DMS53 (cell line): ENCODE measurements at regions not wholly inside any gene's neighbourhood (a gene's known extent, or its start where the extent isn't known, plus 50 kb on each side); places are given as distances from the start of the nearest gene placed in this dataset.
"Not testable (repeated sequence)": the region's sequence is repeated elsewhere in the genome, so short reads cannot be mapped to it uniquely, and the experiment has no call there.

ENCODE experiments used
- DNase-seq: peaks from one replicate; lab custom pipeline; 2025; lab: John Stamatoyannopoulos, UW

GRCh38 chr20:55530763-55531162 lies 474.6 kb downstream of the CBLN4 start:
- no peak for DNase-seq

- DNase-seq, result no peak
Measured at GRCh38 chr20:55528482-55528881, 476.8 kb downstream of the CBLN4 start.

GRCh38 chr20:55522296-55522815 lies 483.0 kb downstream of the CBLN4 start:
- DNase-seq, result no peak

- DNase-seq, result not testable (repeated sequence)
Measured at GRCh38 chr20:55517584-55517983, 487.7 kb downstream of the CBLN4 start.

GRCh38 chr20:55515832-55516231 lies 489.5 kb downstream of the CBLN4 start:
- DNase-seq, result no peak

- no peak for DNase-seq
Measured at GRCh38 chr20:55514531-55514930, 490.8 kb downstream of the CBLN4 start.

- DNase-seq, result no peak
Measured at GRCh38 chr20:55513954-55514353, 491.4 kb downstream of the CBLN4 start.

GRCh38 chr20:55500130-55500529 lies 505.2 kb downstream of the CBLN4 start:
- DNase-seq, result no peak

GRCh38 chr20:55488593-55488992 lies 516.7 kb downstream of the CBLN4 start:
- DNase-seq, result no peak

- DNase-seq, result no peak
Measured at GRCh38 chr20:55478724-55479450, 526.4 kb downstream of the CBLN4 start.

- DNase-seq, result peak; percentile 26
Measured at GRCh38 chr20:55472704-55473103, 532.6 kb downstream of the CBLN4 start.

GRCh38 chr20:55471052-55472006 lies 534.0 kb downstream of the CBLN4 start:
- no peak for DNase-seq

- DNase-seq, result no peak
Measured at GRCh38 chr20:55469074-55469473, 536.2 kb downstream of the CBLN4 start.

GRCh38 chr20:55461519-55461918 lies 543.8 kb downstream of the CBLN4 start:
- DNase-seq, result no peak

- no peak for DNase-seq
Measured at GRCh38 chr20:55456316-55456940, 548.9 kb downstream of the CBLN4 start.

- DNase-seq, result no peak
Measured at GRCh38 chr20:55449091-55449490, 556.2 kb downstream of the CBLN4 start.

GRCh38 chr20:55446301-55446700 lies 559.0 kb downstream of the CBLN4 start:
- no peak for DNase-seq

GRCh38 chr20:55439070-55439469 lies 566.2 kb downstream of the CBLN4 start:
- no peak for DNase-seq

- no peak for DNase-seq
Measured at GRCh38 chr20:55437798-55438415, 567.4 kb downstream of the CBLN4 start.

- DNase-seq, result no peak
Measured at GRCh38 chr20:55424968-55425367, 580.4 kb downstream of the CBLN4 start.

GRCh38 chr20:55424476-55424875 lies 580.8 kb downstream of the CBLN4 start:
- no peak for DNase-seq

GRCh38 chr20:55417836-55418235 lies 587.5 kb downstream of the CBLN4 start:
- no peak for DNase-seq
